ENCODE measurements at regions not wholly inside any gene's neighbourhood (a gene's known extent, or its start where the extent isn't known, plus 50 kb on each side); places are given as distances from the start of the nearest gene placed in this dataset.

DNA sequence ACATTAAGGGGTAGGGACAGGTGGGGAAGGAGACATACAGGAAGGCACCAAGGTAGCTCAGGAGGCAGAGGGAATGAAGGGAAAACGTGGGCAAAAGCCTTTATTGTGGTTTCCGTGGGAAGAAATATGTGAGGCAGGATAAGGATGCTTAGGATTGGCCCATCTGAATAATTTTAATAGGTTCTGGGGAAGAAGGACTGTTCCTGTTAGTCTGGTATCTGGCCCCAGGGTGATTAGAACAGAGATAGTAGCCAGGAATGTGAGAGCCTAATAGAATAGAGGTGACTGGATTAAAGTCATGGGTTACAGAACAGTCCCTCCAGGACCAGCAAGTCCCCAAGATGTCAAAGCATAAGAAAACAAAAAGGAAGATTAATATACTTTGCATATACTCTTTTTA lies 545.2 kb upstream of the CAMK1G start (continued):
- no peak for TF ChIP-seq REST (IDR thresholded peaks at IDR 0.05; ENCODE audit: unreplicated experiment)
- no peak for TF ChIP-seq EZH2phosphoT487 (IDR thresholded peaks at IDR 0.05; ENCODE audit: unreplicated experiment)
- TF ChIP-seq POLR2AphosphoS5 (IDR thresholded peaks at IDR 0.05; ENCODE audit: low read depth) = no peak

- Histone ChIP-seq H2AFZ (no peak overlapping the region), H3K4me2 (no peak overlapping the region)
These were observed 544.8 kb upstream of the CAMK1G start for GRCh38 chr1:209038735-209039134.

GRCh38 chr1:209040351-209040750 lies 543.2 kb upstream of the CAMK1G start:
- H3K36me3 Mint-ChIP-seq (ENCODE audit: low read depth) = no peaks in the 10 kb centered on the region
- no peak overlapping the region for H3K27ac ChIP-seq (ENCODE audit: low read depth)
- no peaks in the 10 kb centered on the region for H3K27me3 ChIP-seq (ENCODE audit: insufficient read depth)
- H3K4me3 ChIP-seq = no peak overlapping the region
- no peak overlapping the region for H3K4me2 ChIP-seq
- no peak for ATAC-seq
- no peaks in the 10 kb centered on the region for H4K20me1 ChIP-seq (replicated peaks; ENCODE audit: insufficient read depth)
- H2AFZ ChIP-seq = no peak overlapping the region
- H3K9me3 Mint-ChIP-seq = no peaks in the 10 kb centered on the region
- no peaks in the 10 kb centered on the region for H3K36me3 ChIP-seq (ENCODE audit: insufficient read depth)
- H3K27me3 Mint-ChIP-seq (ENCODE audit: insufficient read depth, low read depth, poor library complexity) = no peaks in the 10 kb centered on the region
- H3K4me3 Mint-ChIP-seq = no peak overlapping the region
- H3K27ac Mint-ChIP-seq = no peak overlapping the region
- H3F3A ChIP-seq (replicated peaks; ENCODE audit: low read depth) = no peaks in the 10 kb centered on the region
- H3K4me1 ChIP-seq (ENCODE audit: insufficient read depth) = no peaks in the 10 kb centered on the region
- no peak for DNase-seq (ENCODE audit: low spot score)
- H3K4me1 Mint-ChIP-seq = no peaks in the 10 kb centered on the region
- no peaks in the 10 kb centered on the region for H3K9me2 ChIP-seq (ENCODE audit: insufficient read depth)
- no peaks in the 10 kb centered on the region for H3K79me2 ChIP-seq (replicated peaks; ENCODE audit: insufficient read depth)
- TF ChIP-seq, protein P1, sequence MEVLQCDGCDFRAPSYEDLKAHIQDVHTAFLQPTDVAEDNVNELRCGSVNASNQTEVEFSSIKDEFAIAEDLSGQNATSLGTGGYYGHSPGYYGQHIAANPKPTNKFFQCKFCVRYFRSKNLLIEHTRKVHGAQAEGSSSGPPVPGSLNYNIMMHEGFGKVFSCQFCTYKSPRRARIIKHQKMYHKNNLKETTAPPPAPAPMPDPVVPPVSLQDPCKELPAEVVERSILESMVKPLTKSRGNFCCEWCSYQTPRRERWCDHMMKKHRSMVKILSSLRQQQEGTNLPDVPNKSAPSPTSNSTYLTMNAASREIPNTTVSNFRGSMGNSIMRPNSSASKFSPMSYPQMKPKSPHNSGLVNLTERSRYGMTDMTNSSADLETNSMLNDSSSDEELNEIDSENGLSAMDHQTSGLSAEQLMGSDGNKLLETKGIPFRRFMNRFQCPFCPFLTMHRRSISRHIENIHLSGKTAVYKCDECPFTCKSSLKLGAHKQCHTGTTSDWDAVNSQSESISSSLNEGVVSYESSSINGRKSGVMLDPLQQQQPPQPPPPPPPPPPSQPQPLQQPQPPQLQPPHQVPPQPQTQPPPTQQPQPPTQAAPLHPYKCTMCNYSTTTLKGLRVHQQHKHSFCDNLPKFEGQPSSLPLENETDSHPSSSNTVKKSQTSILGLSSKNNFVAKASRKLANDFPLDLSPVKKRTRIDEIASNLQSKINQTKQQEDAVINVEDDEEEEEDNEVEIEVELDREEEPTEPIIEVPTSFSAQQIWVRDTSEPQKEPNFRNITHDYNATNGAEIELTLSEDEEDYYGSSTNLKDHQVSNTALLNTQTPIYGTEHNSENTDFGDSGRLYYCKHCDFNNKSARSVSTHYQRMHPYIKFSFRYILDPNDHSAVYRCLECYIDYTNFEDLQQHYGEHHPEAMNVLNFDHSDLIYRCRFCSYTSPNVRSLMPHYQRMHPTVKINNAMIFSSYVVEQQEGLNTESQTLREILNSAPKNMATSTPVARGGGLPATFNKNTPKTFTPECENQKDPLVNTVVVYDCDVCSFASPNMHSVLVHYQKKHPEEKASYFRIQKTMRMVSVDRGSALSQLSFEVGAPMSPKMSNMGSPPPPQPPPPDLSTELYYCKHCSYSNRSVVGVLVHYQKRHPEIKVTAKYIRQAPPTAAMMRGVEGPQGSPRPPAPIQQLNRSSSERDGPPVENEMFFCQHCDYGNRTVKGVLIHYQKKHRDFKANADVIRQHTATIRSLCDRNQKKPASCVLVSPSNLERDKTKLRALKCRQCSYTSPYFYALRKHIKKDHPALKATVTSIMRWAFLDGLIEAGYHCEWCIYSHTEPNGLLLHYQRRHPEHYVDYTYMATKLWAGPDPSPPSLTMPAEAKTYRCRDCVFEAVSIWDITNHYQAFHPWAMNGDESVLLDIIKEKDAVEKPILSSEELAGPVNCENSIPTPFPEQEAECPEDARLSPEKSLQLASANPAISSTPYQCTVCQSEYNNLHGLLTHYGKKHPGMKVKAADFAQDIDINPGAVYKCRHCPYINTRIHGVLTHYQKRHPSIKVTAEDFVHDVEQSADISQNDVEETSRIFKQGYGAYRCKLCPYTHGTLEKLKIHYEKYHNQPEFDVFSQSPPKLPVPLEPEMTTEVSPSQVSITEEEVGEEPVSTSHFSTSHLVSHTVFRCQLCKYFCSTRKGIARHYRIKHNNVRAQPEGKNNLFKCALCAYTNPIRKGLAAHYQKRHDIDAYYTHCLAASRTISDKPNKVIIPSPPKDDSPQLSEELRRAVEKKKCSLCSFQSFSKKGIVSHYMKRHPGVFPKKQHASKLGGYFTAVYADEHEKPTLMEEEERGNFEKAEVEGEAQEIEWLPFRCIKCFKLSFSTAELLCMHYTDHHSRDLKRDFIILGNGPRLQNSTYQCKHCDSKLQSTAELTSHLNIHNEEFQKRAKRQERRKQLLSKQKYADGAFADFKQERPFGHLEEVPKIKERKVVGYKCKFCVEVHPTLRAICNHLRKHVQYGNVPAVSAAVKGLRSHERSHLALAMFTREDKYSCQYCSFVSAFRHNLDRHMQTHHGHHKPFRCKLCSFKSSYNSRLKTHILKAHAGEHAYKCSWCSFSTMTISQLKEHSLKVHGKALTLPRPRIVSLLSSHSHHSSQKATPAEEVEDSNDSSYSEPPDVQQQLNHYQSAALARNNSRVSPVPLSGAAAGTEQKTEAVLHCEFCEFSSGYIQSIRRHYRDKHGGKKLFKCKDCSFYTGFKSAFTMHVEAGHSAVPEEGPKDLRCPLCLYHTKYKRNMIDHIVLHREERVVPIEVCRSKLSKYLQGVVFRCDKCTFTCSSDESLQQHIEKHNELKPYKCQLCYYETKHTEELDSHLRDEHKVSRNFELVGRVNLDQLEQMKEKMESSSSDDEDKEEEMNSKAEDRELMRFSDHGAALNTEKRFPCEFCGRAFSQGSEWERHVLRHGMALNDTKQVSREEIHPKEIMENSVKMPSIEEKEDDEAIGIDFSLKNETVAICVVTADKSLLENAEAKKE (CRISPR knock-in tag; IDR thresholded peaks at IDR 0.05) = no peak

More at GRCh38 chr1:209038735-209039134, 544.8 kb upstream of the CAMK1G start:
- no peak for ATAC-seq
- Mint-ChIP-seq H3K36me3 (ENCODE audit: low read depth) (no peaks in the 10 kb centered on the region), H3K4me3 (no peak overlapping the region), H3K4me1 (no peaks in the 10 kb centered on the region), H3K27ac (no peak overlapping the region), H3K9me3 (no peaks in the 10 kb centered on the region), H3K27me3 (ENCODE audit: insufficient read depth, low read depth, poor library complexity) (no peaks in the 10 kb centered on the region)
- no peaks in the 10 kb centered on the region for H3K9me2 ChIP-seq (ENCODE audit: insufficient read depth)
- H3K27ac ChIP-seq (ENCODE audit: low read depth) = no peak overlapping the region
- no peak overlapping the region for H3K4me3 ChIP-seq
- H3K36me3 ChIP-seq (ENCODE audit: insufficient read depth) = no peaks in the 10 kb centered on the region
- no peaks in the 10 kb centered on the region for H3K79me2 ChIP-seq (replicated peaks; ENCODE audit: insufficient read depth)
- H3F3A ChIP-seq (replicated peaks; ENCODE audit: low read depth) = no peaks in the 10 kb centered on the region
- H4K20me1 ChIP-seq (replicated peaks; ENCODE audit: insufficient read depth) = no peaks in the 10 kb centered on the region
- no peak for DNase-seq (ENCODE audit: low spot score)
- H3K27me3 ChIP-seq (ENCODE audit: insufficient read depth) = no peaks in the 10 kb centered on the region
- no peaks in the 10 kb centered on the region for H3K4me1 ChIP-seq (ENCODE audit: insufficient read depth)
- TF ChIP-seq CTCF (conservative IDR thresholded peaks at IDR 0.05; ENCODE audit: low read depth in 2 of 2) (no peak), EZH2 (IDR thresholded peaks at IDR 0.05; ENCODE audit: low read depth, unreplicated experiment) (no peak), CREB1 (CRISPR knock-in tag; IDR thresholded peaks at IDR 0.05; ENCODE audit: low read depth) (no peak), EZH2phosphoT487 (IDR thresholded peaks at IDR 0.05; ENCODE audit: unreplicated experiment) (no peak)

All from GM23338 (cell line).